ELR (cell line): ENCODE measurements at regions not wholly inside any gene's neighbourhood (a gene's known extent, or its start where the extent isn't known, plus 50 kb on each side); places are given as distances from the start of the nearest gene placed in this dataset.
"Not testable (repeated sequence)": the region's sequence is repeated elsewhere in the genome, so short reads cannot be mapped to it uniquely, and the experiment has no call there.

Source experiments
- DNase-seq: peaks from one replicate; pipeline ENCODE4 v3.0.0-alpha.2; 2015; ENCODE audit warnings: low read depth

DNA sequence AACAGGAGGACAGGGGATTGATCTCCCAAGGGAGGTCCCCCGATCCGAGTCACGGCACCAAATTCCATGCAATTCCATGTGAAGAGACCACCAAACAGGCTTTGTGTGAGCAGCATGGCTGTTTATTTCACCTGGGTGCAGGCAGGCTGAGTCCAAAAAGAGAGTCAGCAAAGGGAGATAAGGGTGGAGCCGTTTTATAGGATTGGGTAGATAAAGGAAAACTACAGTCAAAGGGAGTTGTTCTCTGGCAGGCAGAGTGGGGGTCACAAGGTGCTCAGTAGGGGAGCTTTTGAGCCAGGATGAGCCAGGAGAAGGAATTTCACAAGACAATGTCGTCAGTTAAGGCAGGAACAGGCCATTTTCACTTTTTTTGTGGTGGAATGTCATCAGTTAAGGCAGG, 752.7 kb downstream of the GALC start:
- DNase-seq, result not testable (repeated sequence)

- no peak for DNase-seq
Measured at GRCh38 chr14:87233806-87234384, 759.1 kb downstream of the GALC start.

- DNase-seq, result no peak
Measured at GRCh38 chr14:87233266-87233665, 759.7 kb downstream of the GALC start.

DNA sequence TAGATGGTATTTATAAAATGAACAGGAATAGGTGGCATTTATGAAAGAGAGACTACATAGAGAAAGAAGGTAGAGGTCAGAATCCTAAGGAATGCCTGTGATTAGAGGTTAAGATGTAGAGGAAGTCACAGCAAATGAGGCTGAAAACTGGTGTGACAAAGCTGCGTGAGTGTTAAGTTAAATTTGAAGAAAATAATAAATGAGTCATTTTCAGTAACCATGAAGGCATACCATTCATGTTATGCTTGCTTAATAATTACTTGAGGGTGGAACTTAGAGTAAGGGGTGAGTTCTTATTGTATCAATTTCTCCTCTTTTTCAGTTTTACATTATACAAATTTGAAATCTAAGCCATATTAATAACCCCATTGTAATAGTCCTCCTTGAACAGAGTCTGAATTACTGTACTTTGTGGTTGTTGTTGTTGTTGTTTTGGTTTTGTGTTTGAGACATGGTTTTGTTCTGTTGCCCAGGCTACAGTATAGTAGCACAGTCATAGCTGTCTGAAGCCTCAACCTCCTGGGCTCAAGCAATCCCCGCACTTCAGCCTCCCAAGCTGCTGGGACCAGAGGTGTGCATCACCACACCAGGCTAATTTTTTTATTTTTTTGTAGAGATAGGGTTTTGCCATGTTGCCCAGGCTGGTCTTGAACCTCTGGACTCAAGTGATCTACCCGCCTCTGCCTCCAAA, 761.5 kb downstream of the GALC start:
- no peak for DNase-seq

- no peak for DNase-seq
Measured at GRCh38 chr14:87230726-87231125, 762.3 kb downstream of the GALC start.

- no peak for DNase-seq
Measured at GRCh38 chr14:87229131-87229530, 763.9 kb downstream of the GALC start.

GRCh38 chr14:87217023-87217422, 776.0 kb downstream of the GALC start:
- no peak for DNase-seq

GRCh38 chr14:87214558-87214957, 778.4 kb downstream of the GALC start:
- no peak for DNase-seq

- no peak for DNase-seq
Measured at GRCh38 chr14:87207756-87208155, 785.2 kb downstream of the GALC start.

- no peak for DNase-seq
Measured at GRCh38 chr14:87205811-87206210, 787.2 kb downstream of the GALC start.

DNA sequence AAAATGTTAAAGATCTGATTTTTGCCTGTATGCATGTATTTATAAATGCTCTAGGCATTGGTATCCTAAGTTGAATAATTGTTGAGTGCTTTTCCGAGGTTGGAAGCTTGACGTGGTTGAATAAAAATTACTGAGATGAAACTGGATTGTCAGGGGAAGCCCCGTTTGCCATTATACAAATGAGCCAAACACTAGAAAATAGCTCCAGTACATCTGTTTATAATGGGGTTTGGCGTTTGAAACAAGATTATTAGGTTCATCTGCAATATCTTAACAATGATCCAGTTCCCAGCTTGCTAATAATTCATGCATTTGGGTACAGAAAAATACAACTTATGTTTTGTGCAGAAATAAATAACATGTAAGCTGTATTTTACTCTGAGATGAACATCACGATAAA, 789.6 kb downstream of the GALC start:
- DNase-seq, result no peak

DNA sequence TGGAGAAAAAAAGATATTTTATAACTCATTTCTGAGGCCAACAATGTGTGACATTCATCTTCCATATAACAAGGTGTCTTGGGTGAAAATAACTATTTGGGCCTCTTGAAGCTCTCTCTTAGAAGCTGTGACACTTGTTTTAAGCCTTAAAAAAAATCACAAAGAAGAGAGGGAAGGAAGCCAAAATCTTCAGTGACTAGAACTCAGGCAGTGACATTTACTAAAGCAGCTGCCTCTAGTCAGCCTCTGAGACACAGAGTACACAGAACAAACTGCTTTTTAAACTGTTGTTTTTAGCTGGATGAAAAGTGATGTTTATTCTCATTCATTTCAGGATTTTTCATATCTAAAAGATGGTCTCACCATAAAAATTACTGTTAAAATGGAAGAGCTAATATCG, 793.6 kb downstream of the GALC start:
- DNase-seq, result no peak

DNA sequence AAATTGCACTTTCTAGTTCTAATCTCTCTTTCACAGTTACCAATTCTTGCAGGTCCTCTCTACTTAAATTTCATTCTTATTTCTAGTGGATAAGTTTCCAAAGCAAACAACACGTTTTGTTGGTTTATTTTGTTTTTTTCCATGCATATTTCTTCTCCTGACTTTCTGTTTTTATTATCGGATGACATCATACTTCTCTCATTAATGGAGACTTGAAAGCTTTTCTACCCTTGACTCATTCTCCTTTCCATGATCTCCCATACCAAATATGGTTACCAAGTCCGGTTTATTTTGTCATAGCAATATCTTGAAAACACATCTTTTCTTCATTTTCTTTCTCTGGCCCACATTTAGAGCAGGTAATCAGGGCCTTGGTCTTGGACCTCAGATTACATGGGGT, 796.5 kb downstream of the GALC start:
- DNase-seq, result no peak

- DNase-seq, result no peak
Measured at GRCh38 chr14:87187786-87188185, 805.2 kb downstream of the GALC start.

- no peak for DNase-seq
Measured at GRCh38 chr14:87186737-87187136, 806.2 kb downstream of the GALC start.

- DNase-seq, result no peak
Measured at GRCh38 chr14:87185961-87186560, 806.9 kb downstream of the GALC start.

DNA sequence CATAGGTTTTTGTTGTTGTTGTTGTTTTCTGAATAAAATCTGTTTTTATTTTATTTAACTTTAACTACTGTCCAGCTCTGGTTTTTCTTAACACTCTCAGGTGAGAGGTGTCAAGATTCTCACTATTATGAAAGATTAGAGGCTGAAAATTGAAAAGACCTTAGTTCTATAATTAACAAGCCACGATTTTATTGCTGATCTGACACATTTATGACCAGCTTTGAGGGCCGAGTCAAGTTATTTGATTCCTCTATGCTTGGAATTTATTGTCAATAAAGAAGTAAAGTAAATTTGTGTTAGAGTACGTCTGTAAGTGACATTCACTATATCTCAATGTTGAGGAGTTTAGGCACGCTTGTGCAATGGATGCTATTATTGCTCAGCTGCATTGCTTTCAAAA, 808.8 kb downstream of the GALC start:
- DNase-seq, result no peak

- DNase-seq, result no peak
Measured at GRCh38 chr14:87181288-87181687, 811.7 kb downstream of the GALC start.

DNA sequence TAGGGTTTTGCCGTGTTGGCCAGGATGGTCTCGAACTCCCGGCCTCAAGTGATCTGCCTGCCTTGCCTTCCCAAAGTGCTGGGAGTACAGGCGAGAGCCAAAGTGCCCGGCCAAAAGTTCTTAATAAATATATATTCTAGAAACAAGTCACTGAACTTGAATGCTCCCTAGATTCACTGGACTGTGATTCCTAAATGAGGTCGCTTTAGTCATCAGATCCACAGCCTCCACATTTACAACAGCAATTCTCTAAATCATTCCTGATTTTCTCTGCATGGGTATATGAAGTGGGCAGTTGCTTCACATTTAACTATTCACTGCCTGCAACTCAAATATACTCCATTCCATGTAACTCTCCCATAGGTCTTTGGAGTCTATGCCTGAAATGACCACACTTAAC, 813.0 kb downstream of the GALC start:
- DNase-seq, result no peak

DNA sequence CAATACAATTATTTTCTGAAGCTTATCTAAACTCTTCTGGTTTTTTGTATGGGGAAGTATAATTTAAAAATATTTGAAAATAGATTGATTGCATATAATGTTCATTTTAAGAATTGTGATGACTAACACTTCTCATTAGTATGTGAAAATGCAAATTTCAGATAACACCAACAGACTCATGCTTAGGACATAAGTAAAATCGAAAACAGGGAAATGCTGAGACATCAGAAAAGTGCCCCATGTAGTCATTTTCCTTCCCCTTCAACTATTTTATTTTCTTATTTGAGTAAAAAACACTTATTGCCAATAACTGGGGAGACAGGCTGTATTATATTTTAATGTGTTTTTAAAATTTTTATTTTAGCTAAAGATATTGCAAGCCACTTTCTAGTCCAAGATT, 814.7 kb downstream of the GALC start:
- no peak for DNase-seq

DNA sequence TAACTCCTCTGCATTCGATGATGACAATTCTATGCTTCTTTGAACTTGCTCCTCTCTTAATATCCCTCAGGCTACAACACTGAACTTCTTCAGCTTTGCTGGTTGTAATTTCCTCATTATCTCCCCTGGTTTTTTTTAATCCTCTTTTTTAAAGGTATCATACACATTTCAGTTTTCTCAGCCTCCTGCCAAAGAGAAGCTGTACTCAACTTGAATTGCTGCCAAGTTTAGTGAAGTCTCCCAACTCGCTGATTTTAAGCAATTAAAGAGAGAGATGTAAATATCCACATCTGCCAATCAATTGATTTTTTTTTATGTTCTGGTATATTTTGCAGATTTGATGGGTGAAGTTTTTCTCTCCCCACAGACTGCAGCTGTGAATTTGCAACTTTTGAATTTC, 817.8 kb downstream of the GALC start:
- no peak for DNase-seq

- no peak for DNase-seq
Measured at GRCh38 chr14:87171141-87171540, 821.8 kb downstream of the GALC start.

DNA sequence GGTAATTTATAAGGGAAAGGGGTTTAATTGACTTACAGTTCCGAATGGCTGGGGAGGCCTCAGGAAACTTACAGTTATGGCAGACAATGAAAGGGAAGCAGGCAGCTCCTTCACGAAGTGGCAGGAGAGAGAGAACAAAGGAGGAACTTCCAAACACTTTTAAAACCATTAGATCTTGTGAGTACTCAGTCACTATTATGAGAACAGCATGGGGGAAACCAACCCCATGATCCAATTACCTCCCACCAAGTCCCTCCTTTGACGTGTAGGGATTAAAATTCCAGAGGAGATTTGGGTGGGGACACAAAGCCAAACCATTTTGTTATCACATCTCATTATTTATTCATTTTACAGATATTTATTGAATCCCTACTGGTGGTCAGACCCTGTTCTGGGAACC, 822.8 kb downstream of the GALC start:
- DNase-seq, result no peak

- DNase-seq, result no peak
Measured at GRCh38 chr14:87169362-87169761, 823.6 kb downstream of the GALC start.
